GM18867 (cell line): ENCODE measurements at regions not wholly inside any gene's neighbourhood (a gene's known extent, or its start where the extent isn't known, plus 50 kb on each side); places are given as distances from the start of the nearest gene placed in this dataset.

Source experiments
- ATAC-seq: cut with Tn5 transposase; IDR thresholded peaks from one replicate; pipeline ENCODE4 v1.9.1; 2021; ENCODE audit warnings: mild to moderate bottlenecking, moderate library complexity; ENCODE audit not compliant: unreplicated experiment

DNA sequence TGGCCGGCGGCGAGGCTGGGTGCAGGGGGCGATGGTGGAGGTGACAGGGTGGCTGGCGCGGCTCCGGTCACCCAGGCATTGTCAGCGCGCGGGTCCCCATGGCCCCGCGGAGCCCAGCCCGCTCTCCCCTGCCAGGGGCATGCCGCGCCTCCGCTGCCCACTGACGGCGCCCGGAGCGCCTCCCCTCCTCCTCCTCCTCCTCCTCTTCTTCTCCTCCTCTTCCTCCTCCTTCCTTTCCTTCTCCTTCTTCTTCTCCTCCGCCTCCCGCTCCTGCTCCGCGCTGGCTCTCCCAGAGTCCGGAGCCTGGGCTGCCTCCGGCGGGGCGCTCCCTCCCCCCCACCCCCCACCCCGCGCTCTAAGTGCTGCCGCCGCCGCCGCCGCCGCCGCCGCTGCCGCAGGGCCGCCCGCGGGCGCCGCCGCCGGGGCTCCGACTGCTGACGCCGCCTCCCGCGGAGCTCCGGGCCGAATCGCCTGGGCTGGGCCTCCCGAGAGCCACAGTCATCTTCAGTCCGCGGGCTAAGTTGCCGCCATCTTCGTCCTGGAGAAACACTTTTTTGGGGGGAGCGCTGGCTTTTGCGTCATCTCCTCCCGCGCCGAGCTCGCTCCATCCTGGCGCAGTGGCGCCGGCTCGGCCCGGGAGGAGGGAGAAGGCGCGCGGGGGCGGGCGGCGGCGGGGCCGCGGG lies 348.3 kb downstream of the LIG4 start:
- no peak for ATAC-seq

DNA sequence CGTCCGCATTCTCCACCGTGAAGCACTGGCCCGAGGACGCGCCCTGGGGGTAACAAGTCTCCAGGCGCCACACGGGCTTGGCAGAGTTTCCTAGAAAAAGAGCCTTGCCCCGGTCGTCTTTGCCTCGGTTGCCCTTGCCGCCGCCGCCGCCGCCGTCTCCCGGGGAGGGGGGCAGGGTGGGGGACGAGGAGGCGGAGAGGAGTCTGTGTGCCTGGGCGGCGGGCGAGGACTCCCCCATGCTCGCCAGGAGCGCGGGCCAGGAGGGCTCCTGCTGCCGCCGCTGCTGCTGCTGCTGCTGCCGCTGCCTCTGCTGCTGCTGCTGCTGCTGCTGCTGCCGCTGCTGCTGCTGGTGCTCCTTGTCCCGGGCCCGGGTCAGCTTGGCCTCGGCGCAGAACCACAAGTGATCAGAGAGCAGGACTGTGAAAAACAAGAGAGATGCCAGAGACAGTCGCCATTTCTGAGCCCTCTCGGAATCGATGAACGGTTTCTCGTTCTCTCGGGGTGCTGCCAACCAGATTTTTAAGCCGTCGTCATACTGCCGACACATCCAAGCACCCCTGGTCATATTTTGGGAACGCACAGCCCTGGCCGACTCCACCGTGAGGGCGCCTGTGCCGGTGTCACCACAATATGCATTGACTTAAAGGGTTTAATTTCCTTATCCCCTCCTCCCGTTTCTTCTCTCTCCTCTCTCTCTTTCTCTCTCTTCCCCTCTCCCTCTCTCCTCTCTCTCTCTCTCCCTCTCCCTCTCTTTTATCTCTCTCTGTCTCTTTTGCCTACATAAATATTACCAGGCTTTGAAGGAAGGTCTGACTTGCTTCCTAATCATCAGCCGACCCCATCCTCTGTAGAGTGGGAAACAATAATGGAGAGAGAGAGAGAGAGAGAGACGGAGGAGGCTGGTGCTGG lies 349.1 kb downstream of the LIG4 start:
- ATAC-seq: no peak

DNA sequence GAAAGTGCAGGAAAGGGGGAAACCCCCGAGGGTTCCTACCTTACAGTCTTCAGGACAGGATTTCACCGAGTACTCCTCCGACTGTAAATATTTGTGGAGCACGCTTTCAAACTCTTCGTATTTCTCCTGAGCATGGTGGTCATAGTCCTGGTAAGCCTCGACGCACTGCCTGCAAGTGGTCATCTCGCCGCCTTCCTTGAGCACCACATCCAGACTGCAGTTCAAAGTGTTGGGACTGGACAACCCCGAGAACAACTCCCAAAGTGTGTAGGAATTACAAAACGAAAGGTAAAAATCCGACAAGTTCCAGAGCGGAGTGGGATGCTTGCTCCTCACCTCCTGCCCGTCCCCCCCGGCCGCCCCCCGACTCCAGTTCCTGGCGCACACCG lies 349.7 kb downstream of the LIG4 start:
- ATAC-seq: no peak

DNA sequence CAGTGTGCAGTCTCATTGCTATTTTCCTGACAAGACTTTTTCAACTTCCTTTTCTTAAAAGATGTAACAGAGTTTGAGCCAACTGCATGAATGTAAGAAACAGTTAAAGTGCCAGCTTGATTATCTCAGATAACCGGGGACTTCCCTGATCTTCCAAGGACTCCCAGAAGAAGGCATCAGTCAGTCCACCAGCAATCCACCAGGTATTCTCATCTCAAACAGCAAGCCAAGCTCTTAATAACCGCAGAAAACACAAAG lies 350.1 kb downstream of the LIG4 start:
- no peak for ATAC-seq

DNA sequence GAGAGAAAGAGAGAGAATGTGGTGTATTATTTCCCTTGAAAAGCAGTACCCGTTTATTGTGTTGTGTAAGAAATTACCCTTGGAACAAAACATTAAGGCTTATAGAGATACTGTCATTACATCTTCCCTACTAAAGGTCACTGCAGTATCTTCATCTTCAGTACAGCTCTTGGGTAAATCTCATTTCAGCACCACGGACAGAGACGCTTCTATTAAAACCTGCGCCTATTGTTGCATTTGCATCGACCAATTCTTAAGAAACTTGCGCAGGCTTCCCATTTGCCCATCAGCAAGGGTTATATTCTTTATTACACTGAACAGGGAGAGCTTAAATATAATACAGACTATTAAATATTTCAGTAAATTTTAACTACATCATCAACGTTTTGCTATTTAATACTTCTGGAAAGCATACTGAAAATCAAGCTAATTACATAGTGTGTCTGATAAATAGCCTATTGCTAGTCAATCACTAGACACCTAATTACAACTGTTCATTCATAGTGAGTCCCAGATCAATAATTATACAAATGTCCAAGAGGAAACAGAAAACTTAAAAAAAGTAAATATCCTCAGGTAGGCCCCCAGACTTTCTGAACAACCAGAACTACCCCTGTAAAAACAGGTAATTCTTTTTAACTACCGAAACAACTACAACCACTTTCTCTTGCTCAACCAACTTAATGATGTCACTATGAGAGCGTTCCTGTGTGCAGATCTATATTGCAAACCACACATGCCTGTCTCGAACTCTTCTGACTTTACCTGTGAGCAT lies 350.6 kb downstream of the LIG4 start:
- ATAC-seq: no peak

DNA sequence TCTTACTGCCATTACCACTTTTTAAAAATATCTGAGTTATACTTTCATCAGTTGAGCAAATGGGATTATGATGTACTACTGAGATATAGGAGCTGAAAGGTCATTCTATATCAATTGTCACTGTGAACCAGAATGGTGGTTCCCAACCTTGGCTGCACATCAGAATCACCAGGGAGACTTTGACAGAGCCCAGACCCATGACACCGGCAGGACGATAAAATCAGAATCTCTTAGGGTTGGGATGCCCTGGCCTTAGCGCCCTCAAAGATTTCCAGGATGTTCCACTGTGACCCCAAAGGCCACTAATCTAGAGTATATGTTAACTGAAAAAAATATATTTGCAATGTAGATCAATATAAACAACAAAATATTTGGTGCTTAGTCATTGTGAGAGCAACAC lies 355.1 kb downstream of the LIG4 start:
- ATAC-seq: no peak

DNA sequence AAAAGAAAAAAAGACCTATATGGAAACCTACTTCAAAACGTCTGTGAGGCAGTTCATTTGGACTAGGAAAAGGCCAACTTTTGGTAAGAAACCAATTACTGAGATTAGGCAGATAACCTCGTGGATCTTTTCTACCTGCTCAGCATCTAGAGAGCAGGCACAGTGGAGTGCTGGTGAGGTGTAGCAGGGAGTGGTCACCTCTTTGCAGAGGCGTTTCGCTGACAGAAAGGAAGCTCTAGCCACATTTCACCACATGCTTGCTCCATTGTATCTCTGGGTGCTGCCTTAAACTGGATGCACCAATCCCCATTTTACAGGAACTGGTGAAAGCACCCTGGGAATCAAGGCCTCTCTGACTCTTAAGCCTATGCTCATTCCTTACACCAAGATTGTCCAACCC lies 360.5 kb downstream of the LIG4 start:
- no peak for ATAC-seq

DNA sequence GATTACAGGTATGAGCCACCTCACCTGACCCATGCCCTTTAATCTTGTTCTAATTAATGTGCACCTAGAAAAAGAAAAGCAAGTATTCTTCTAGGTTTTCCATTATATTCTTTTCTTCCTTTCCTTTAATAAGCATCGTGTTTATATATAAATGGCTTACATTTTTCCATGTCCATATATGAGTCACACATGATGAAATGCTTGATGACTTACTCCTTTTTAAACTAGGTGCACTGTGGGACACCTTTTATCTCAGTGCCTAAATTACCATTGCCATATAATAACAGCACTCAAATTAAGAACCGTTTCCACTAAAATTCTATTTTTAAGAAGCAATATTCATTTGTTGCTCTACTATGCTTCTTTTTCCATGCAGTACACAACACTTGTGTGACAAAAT lies 363.3 kb downstream of the LIG4 start:
- no peak for ATAC-seq

DNA sequence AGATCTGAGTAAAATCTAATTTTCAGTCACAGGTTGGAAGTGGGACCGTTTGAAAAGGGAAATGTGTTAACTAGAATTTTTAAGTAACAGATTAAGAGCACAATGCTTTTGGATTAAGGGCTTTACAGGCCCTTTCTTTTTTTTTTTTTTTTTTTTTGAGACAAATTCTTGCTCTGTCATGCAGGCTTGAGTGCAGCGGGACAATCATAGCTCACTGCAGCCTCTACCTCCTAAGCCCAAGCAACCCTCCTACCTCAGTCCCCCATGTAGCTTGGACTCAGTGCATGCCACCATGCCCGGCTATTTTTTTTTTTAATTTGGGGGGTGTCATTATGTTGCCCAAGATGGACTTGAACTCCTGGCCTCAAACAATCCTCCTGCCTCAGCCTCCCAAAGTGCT lies 363.7 kb downstream of the LIG4 start:
- ATAC-seq: no peak

DNA sequence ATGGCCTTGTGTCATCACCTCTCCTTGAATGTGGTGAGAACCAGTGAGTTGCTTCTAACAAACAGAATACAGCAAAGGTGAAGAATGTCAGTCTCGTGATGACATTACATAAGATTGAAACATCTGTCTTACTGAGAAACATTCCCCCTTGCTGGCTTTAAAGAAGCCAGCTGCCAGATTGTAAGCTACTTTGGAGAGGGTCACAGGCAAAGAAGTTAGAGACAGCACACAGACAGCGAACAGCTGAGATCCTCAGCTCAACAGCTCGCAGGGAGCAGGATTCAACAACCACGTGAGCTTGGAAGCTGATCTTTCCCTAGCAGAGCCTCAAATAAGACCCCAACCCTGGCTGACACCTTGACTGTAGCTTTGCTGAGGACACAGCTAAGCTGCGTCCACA lies 367.9 kb downstream of the LIG4 start:
- ATAC-seq: no peak

DNA sequence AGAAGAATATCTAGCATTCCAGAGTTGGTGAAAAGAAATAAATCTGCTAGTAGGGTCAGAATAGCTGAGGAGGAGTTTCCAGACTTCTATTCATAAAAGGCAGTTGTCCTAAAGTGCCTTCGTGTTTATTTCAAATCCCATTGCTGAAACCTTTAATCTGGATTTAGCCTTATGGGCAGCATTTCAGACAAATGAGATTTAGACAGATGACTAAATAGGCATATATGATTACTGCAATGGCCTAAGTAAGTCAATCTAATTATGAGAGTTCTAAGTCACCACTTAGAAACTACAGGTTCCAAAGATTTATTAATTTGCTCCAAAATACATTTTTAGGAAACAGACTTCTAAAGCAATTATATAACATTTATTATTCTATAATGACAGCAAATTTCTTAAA lies 368.7 kb downstream of the LIG4 start:
- ATAC-seq: no peak

DNA sequence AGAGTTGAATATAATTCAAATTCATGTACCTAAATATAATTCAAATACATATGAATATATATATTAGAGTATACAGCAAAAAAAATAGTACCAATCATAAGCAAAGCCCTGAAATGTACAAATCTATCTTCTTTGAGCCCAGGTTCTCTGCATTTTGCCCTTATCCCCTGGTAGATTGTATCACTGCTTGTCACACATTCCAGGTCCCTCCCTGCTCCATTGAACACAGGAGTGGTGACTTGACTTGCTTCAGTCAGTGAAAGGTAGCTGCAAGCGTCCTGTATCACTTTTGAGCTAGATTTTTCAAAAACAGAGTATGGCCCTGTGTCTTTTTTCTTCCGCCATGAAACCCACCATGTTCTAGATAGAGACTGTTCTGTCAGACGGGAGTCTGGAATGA lies 369.4 kb downstream of the LIG4 start:
- ATAC-seq: no peak

DNA sequence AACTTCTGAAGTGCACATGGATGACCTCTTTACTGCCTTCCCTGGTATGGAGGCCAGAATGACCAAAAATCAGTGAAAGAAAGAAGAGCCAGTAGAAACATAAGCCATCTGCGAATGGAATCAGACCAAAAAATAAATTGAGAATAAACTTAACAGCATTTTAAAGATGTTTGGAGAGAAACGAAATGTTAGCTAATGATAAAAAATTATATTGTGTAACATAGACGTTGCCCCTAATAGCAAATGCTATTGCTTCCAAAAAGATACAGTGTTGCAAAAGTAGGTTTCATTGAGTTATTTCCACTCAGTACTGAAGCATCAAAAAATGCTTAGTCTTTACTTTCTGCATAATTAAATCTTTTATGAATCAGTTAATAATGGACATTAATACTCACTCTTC lies 371.7 kb downstream of the LIG4 start:
- ATAC-seq: no peak

DNA sequence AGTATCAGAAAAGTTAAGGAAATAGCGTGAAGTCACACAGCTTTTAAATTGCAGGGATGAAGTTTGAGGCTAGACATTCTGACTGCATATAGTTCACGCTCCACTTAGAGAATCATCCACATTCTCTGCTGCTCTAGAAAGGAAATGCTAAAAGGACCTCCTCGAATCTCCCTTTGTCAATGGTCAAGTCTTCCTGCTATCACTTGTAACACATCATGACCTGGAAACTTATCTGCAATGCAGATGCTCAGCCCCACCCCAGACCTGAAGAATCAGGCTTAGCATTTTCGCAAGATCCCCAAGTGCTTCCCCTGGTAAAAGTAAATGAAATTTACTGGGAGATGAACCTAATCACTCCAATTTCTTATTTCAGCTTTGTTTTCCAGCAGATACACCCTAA lies 372.1 kb downstream of the LIG4 start:
- no peak for ATAC-seq

DNA sequence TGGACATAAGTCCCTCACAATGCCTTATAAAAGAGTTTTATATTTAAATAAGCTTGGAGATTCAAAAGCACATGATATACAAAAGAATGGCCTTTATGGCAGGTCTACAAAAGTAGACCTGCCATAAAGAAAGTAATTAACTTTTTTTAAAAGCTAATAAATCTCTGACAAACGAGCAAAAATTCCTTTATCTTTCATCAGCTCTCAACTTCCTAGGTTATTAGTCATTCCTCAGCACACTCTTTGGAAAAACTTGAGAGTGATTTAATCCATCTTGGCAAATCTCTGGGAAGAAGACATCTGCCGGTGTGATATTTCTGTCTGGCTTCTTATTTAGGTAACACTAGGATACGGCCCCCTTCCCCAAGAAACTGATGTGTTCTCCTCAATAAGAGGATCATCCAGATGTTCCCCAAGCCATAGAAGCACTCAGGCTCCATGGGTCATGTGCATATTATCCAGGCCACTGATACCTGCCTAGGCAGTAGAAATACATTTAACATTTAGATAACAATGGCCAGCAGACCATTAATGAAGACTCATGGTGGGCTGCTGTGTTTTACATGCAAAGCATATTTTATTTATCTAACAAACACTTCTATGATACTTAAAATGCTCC lies 372.7 kb downstream of the LIG4 start:
- ATAC-seq: no peak

DNA sequence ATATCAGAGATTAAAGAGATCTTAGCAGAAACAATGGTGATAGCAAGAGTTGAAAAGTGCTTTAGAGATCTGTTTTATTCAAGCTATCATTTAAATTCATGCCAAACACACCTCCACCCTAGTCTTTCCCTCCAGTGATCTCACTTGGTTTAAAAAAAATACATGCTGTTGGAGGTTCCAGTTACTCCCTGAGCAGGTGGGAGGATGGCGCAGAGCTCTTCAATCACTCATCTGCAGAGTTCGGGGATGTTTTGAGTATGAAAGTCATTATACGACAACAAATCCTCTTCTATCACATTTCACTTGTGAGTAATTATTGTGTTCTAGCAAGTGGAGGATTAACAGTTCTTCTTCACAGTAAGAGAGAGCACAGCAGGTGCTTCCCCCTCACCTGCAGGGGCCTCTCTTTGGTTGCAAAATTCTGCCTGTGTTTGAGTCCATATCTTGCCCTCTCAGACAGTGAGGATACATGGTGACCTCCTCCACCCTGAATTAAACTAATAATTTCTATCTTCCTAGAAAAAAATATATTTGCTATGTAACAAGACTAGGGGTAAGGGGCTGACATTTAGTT lies 376.7 kb downstream of the LIG4 start:
- ATAC-seq: no peak

DNA sequence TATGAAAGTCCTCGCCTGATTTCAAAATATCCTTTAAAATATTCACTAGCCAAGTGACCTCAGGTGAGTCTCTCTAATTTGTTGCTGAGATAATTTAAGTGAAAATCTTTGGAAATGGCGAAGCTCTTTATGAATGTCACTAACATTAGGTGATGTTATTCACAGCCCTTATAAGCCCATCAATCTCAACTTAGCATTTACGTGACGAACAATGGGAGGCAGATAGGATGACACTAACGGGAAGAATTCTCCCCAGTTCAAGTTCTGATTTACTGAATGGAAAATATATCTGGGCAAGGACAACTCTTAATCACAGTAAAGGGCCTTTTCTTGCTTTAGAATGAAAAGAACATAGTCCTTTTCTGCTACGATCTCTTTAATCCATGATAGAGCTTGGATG lies 378.7 kb downstream of the LIG4 start:
- no peak for ATAC-seq

DNA sequence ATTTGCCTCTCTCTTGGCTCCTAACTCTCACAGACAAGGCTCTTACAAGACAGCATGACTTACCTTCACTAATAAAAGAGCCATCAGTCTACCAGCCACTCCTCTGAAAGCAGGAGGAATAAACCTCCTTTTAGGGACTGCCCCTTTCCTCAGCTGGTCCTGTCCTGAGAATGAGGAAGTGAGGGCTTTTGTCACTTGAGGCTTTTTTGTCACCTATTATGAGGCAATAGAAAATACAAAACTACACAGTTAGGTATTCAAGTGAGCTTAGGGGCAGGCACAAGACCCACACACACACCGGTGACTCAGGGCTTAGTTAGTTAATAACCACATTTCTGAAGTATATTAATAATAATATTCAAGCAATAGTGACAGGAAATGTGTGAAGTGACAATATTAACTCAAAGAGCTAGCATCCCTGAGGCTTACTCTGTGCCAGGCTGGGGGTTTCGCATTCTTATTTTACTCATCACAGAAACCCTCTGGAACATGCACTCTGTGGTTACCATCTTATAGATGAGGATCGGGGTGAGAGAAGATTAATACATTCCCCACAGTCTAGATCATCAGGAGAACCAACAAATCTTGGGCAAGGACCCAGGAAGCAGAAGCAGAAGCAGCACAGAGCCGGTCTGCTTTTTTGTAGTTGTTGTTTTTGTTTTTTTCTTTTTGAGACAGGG lies 379.9 kb downstream of the LIG4 start:
- no peak for ATAC-seq

DNA sequence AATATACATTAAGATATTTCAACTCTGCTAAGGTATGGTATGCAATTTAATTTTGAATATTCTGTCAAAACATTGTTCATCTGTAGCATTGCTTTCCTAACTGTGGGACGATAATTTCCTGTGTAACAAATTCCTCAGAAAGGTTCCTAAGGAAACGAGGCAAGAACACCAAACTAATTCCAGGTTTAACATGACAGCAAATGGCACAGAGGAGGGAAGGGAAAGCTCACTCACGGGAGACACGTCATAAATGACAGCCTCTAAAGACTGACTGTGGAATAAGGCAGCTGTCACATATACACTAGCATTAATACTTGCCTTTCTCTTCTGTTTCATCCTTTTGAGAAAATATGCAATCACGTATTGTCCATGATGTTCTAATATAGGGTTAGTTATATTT lies 380.6 kb downstream of the LIG4 start:
- ATAC-seq: no peak

DNA sequence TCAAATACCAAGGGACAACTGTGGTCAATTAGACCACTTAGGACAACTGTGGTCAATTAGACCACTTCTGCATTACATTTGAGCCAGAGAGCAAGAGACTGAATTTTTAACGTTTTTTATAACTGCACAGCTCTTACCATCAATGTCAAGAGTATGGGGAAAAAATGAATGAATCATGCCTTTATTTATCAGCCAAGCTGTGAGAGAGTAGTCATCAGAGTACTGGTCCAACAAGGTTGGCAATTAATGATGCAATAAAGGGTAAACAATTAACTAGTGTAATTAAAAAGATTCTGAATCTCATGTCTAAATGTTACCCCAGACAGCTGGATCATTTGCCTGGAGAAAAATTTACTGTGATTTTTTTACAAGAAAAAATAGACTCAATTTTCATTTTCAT lies 381.1 kb downstream of the LIG4 start:
- ATAC-seq: no peak
